Skeletal muscle satellite cell (primary cell): ENCODE measurements at regions not wholly inside any gene's neighbourhood (a gene's known extent, or its start where the extent isn't known, plus 50 kb on each side); places are given as distances from the start of the nearest gene placed in this dataset.

ENCODE experiments used
- H3K27me3 ChIP-seq: 2 replicates; pipeline ENCODE4 v1.7.0; 2013; ENCODE audit warnings: low read length; ENCODE audit not compliant: control insufficient read depth, insufficient read depth
- H3K36me3 ChIP-seq: 2 replicates; pipeline ENCODE4 v1.7.0; 2013; ENCODE audit warnings: mild to moderate bottlenecking, control low read depth, low read length; ENCODE audit not compliant: insufficient read depth
- H3K4me1 ChIP-seq: 2 replicates; pipeline ENCODE4 v1.7.0; 2013; ENCODE audit warnings: low read length; ENCODE audit not compliant: control insufficient read depth, insufficient read depth
- H3K4me2 ChIP-seq: 2 replicates; pipeline ENCODE4 v1.7.0; 2013; ENCODE audit warnings: mild to moderate bottlenecking, low read length
- H3K4me3 ChIP-seq: 2 replicates; pipeline ENCODE4 v1.7.0; 2013; ENCODE audit warnings: low read length
- H3K9ac ChIP-seq: 2 replicates; pipeline ENCODE4 v1.7.0; 2013; ENCODE audit warnings: mild to moderate bottlenecking, low read depth, low read length, moderate library complexity
- H3K9me3 ChIP-seq: replicated peaks from 2 replicates; pipeline ENCODE4 v1.7.0; 2013; ENCODE audit warnings: mild to moderate bottlenecking, control low read depth, low read length

- Histone ChIP-seq H3K4me3 (no peak overlapping the region), H3K4me1 (peaks cover 1% of the 10 kb centered on the region)
Measured at GRCh38 chr4:54548098-54548620, 109.6 kb upstream of the KIT start.

GRCh38 chr4:54548831-54549460 lies 108.8 kb upstream of the KIT start:
- no peak overlapping the region for H3K4me3 ChIP-seq
- no peaks in the 10 kb centered on the region for H3K36me3 ChIP-seq
- H3K4me2 ChIP-seq: no peak overlapping the region
- H3K9me3 ChIP-seq: no peaks in the 10 kb centered on the region
- no peak overlapping the region for H3K9ac ChIP-seq
- H3K4me1 ChIP-seq: peaks cover 3% of the 10 kb centered on the region
- H3K27me3 ChIP-seq: peaks cover 28% of the 10 kb centered on the region

More at GRCh38 chr4:54548098-54548620, 109.6 kb upstream of the KIT start:
- Histone ChIP-seq H3K36me3 (no peaks in the 10 kb centered on the region), H3K4me2 (no peak overlapping the region), H3K9ac (no peak overlapping the region), H3K27me3 (peaks cover 28% of the 10 kb centered on the region), H3K9me3 (no peaks in the 10 kb centered on the region)

GRCh38 chr4:54550395-54551171 lies 107.2 kb upstream of the KIT start:
- Histone ChIP-seq H3K9me3 (no peaks in the 10 kb centered on the region), H3K36me3 (no peaks in the 10 kb centered on the region), H3K27me3 (peaks cover 24% of the 10 kb centered on the region), H3K4me1 (peaks cover 3% of the 10 kb centered on the region), H3K4me3 (no peak overlapping the region), H3K4me2 (no peak overlapping the region), H3K9ac (no peak overlapping the region)

GRCh38 chr4:54553001-54553400 lies 104.8 kb upstream of the KIT start:
- no peak overlapping the region for H3K4me2 ChIP-seq
- peaks cover 3% of the 10 kb centered on the region for H3K4me1 ChIP-seq
- H3K9me3 ChIP-seq: no peaks in the 10 kb centered on the region
- H3K9ac ChIP-seq: no peak overlapping the region
- H3K4me3 ChIP-seq: no peak overlapping the region
- no peaks in the 10 kb centered on the region for H3K36me3 ChIP-seq
- H3K27me3 ChIP-seq: peaks cover 8% of the 10 kb centered on the region

- no peaks in the 10 kb centered on the region for H3K36me3 ChIP-seq
- H3K9me3 ChIP-seq: no peaks in the 10 kb centered on the region
- no peak overlapping the region for H3K4me2 ChIP-seq
- H3K9ac ChIP-seq: no peak overlapping the region
- H3K4me3 ChIP-seq: no peak overlapping the region
- no peaks in the 10 kb centered on the region for H3K27me3 ChIP-seq
- H3K4me1 ChIP-seq: peaks cover 3% of the 10 kb centered on the region
Measured at GRCh38 chr4:54554339-54554990, 103.3 kb upstream of the KIT start.

- Histone ChIP-seq H3K4me3 (no peak overlapping the region), H3K4me2 (no peak overlapping the region), H3K9ac (no peak overlapping the region), H3K27me3 (peaks cover 3% of the 10 kb centered on the region), H3K36me3 (no peaks in the 10 kb centered on the region), H3K4me1 (peaks cover 3% of the 10 kb centered on the region), H3K9me3 (no peaks in the 10 kb centered on the region)
Measured at GRCh38 chr4:54556051-54556450, 101.7 kb upstream of the KIT start.

- Histone ChIP-seq H3K4me1 (peaks cover 3% of the 10 kb centered on the region), H3K36me3 (no peaks in the 10 kb centered on the region), H3K4me2 (no peak overlapping the region), H3K27me3 (peaks cover 3% of the 10 kb centered on the region), H3K4me3 (no peak overlapping the region), H3K9ac (no peak overlapping the region), H3K9me3 (no peaks in the 10 kb centered on the region)
Measured at GRCh38 chr4:54556587-54556986, 101.2 kb upstream of the KIT start.

GRCh38 chr4:54558889-54559677 lies 98.7 kb upstream of the KIT start:
- no peak overlapping the region for H3K9ac ChIP-seq
- H3K4me1 ChIP-seq: no peaks in the 10 kb centered on the region
- H3K4me2 ChIP-seq: no peak overlapping the region
- peaks cover 6% of the 10 kb centered on the region for H3K27me3 ChIP-seq
- no peak overlapping the region for H3K4me3 ChIP-seq
- no peaks in the 10 kb centered on the region for H3K36me3 ChIP-seq
- H3K9me3 ChIP-seq: no peaks in the 10 kb centered on the region

- Histone ChIP-seq H3K36me3 (no peaks in the 10 kb centered on the region), H3K9me3 (no peaks in the 10 kb centered on the region), H3K4me1 (no peaks in the 10 kb centered on the region), H3K4me2 (no peak overlapping the region), H3K27me3 (peaks cover 6% of the 10 kb centered on the region), H3K4me3 (no peak overlapping the region), H3K9ac (no peak overlapping the region)
Measured at GRCh38 chr4:54560513-54560912, 97.2 kb upstream of the KIT start.

GRCh38 chr4:54561940-54562339 lies 95.8 kb upstream of the KIT start:
- no peaks in the 10 kb centered on the region for H3K36me3 ChIP-seq
- H3K9ac ChIP-seq: no peak overlapping the region
- peaks cover 6% of the 10 kb centered on the region for H3K27me3 ChIP-seq
- H3K4me1 ChIP-seq: no peaks in the 10 kb centered on the region
- no peaks in the 10 kb centered on the region for H3K9me3 ChIP-seq
- no peak overlapping the region for H3K4me3 ChIP-seq
- H3K4me2 ChIP-seq: no peak overlapping the region

- Histone ChIP-seq H3K9ac (no peak overlapping the region), H3K4me2 (no peak overlapping the region), H3K4me1 (peaks cover 10% of the 10 kb centered on the region), H3K27me3 (peaks cover 2% of the 10 kb centered on the region), H3K9me3 (no peaks in the 10 kb centered on the region), H3K36me3 (no peaks in the 10 kb centered on the region), H3K4me3 (no peak overlapping the region)
Measured at GRCh38 chr4:54566608-54567007, 91.1 kb upstream of the KIT start.
